Muscle of leg (tissue), 3 donors: ENCODE measurements at regions not wholly inside any gene's neighbourhood (a gene's known extent, or its start where the extent isn't known, plus 50 kb on each side); places are given as distances from the start of the nearest gene placed in this dataset.

Experiments
- DNase-seq: peaks from one replicate; pipeline ENCODE4 v3.0.0; 2013
- H3K27ac ChIP-seq: one replicate; pipeline ENCODE4 v1.5.1; 2013; ENCODE audit warnings: mild to moderate bottlenecking, low read length, control low read depth
- H3K27me3 ChIP-seq: one replicate; pipeline ENCODE4 v1.6.1; 2013; ENCODE audit warnings: low read length; ENCODE audit not compliant: control insufficient read depth, insufficient read depth
- H3K36me3 ChIP-seq: one replicate; pipeline ENCODE4 v1.6.1; 2013; ENCODE audit warnings: low read length; ENCODE audit not compliant: control insufficient read depth, insufficient read depth
- H3K4me1 ChIP-seq: one replicate; pipeline ENCODE4 v1.6.1; 2013; ENCODE audit warnings: low read length; ENCODE audit not compliant: control insufficient read depth, insufficient read depth
- H3K4me3 ChIP-seq: one replicate; pipeline ENCODE4 v1.5.1; 2013; ENCODE audit warnings: low read length, control low read depth
- H3K9me3 ChIP-seq: replicated peaks from 2 replicates; pipeline ENCODE4 v1.6.1; 2013; ENCODE audit warnings: low read depth, low read length; ENCODE audit not compliant: control insufficient read depth
- WGBS: methylation state at CpG from one replicate; pipeline ENCODE4 v1.1.5; 2013; ENCODE audit warnings: missing lambda C conversion rate; ENCODE audit not compliant: insufficient coverage; 5-methylcytosine and 5-hydroxymethylcytosine counted together

- no peak overlapping the region for H3K27ac ChIP-seq
- H3K4me3 ChIP-seq = no peak overlapping the region
- no peaks in the 10 kb centered on the region for H3K9me3 ChIP-seq
- H3K4me1 ChIP-seq = no peaks in the 10 kb centered on the region
- H3K36me3 ChIP-seq = no peaks in the 10 kb centered on the region
- WGBS = no CpG with 5 or more reads among the region's 2 CpGs
- no peak for DNase-seq
- no peaks in the 10 kb centered on the region for H3K27me3 ChIP-seq
Measured at GRCh38 chr3:174636451-174636850, 222.7 kb upstream of the NAALADL2 start.

- WGBS = 75% methylated on average over 1 of the region's 4 CpGs
- no peaks in the 10 kb centered on the region for H3K9me3 ChIP-seq
- no peaks in the 10 kb centered on the region for H3K4me1 ChIP-seq
- no peaks in the 10 kb centered on the region for H3K27me3 ChIP-seq
- no peak overlapping the region for H3K4me3 ChIP-seq
- H3K27ac ChIP-seq = no peak overlapping the region
- no peaks in the 10 kb centered on the region for H3K36me3 ChIP-seq
- no peak for DNase-seq
Measured at GRCh38 chr3:174639406-174639805, 219.7 kb upstream of the NAALADL2 start.

GRCh38 chr3:174639970-174640369 is 219.2 kb upstream of the NAALADL2 start:
- no peak for DNase-seq
- no peaks in the 10 kb centered on the region for H3K9me3 ChIP-seq
- WGBS = 90% methylated on average over 2 of the region's 3 CpGs
- no peak overlapping the region for H3K27ac ChIP-seq
- no peak overlapping the region for H3K4me3 ChIP-seq
- no peaks in the 10 kb centered on the region for H3K36me3 ChIP-seq
- no peaks in the 10 kb centered on the region for H3K4me1 ChIP-seq
- no peaks in the 10 kb centered on the region for H3K27me3 ChIP-seq

- WGBS = 87% methylated on average over 16 of the region's 18 CpGs
Measured at GRCh38 chr3:174640932-174641331, 218.2 kb upstream of the NAALADL2 start.

GRCh38 chr3:174644287-174644686 is 214.8 kb upstream of the NAALADL2 start:
- H3K9me3 ChIP-seq = no peaks in the 10 kb centered on the region
- H3K27ac ChIP-seq = no peak overlapping the region
- DNase-seq = no peak
- no peak overlapping the region for H3K4me3 ChIP-seq
- no peaks in the 10 kb centered on the region for H3K4me1 ChIP-seq
- H3K27me3 ChIP-seq = no peaks in the 10 kb centered on the region
- no peaks in the 10 kb centered on the region for H3K36me3 ChIP-seq

More at GRCh38 chr3:174640932-174641331, 218.2 kb upstream of the NAALADL2 start:
- Histone ChIP-seq H3K4me1 (no peaks in the 10 kb centered on the region), H3K27me3 (no peaks in the 10 kb centered on the region), H3K27ac (no peak overlapping the region), H3K4me3 (no peak overlapping the region), H3K36me3 (no peaks in the 10 kb centered on the region), H3K9me3 (no peaks in the 10 kb centered on the region)
- no peak for DNase-seq

- H3K27me3 ChIP-seq = no peaks in the 10 kb centered on the region
- no peak overlapping the region for H3K27ac ChIP-seq
- H3K36me3 ChIP-seq = no peaks in the 10 kb centered on the region
- 100% methylated on average over 1 of the region's 2 CpGs for WGBS
- no peaks in the 10 kb centered on the region for H3K9me3 ChIP-seq
- no peaks in the 10 kb centered on the region for H3K4me1 ChIP-seq
- DNase-seq = no peak
- no peak overlapping the region for H3K4me3 ChIP-seq
Measured at GRCh38 chr3:174651951-174652350, 207.2 kb upstream of the NAALADL2 start.

- H3K36me3 ChIP-seq = no peaks in the 10 kb centered on the region
- H3K4me3 ChIP-seq = no peak overlapping the region
- no peaks in the 10 kb centered on the region for H3K27me3 ChIP-seq
- no peaks in the 10 kb centered on the region for H3K4me1 ChIP-seq
- 82% methylated on average over 3 of the region's 3 CpGs for WGBS
- no peak overlapping the region for H3K27ac ChIP-seq
- H3K9me3 ChIP-seq = no peaks in the 10 kb centered on the region
- no peak for DNase-seq
Measured at GRCh38 chr3:174659511-174659910, 199.6 kb upstream of the NAALADL2 start.

- Histone ChIP-seq H3K4me1 (no peaks in the 10 kb centered on the region), H3K9me3 (no peaks in the 10 kb centered on the region), H3K4me3 (no peak overlapping the region), H3K36me3 (no peaks in the 10 kb centered on the region), H3K27me3 (no peaks in the 10 kb centered on the region), H3K27ac (no peak overlapping the region)
- WGBS = 80% methylated on average over 1 of the region's 3 CpGs
- no peak for DNase-seq
Measured at GRCh38 chr3:174662653-174663052, 196.5 kb upstream of the NAALADL2 start.

- Histone ChIP-seq H3K9me3 (no peaks in the 10 kb centered on the region), H3K27me3 (no peaks in the 10 kb centered on the region), H3K4me3 (no peak overlapping the region), H3K27ac (no peak overlapping the region), H3K4me1 (no peaks in the 10 kb centered on the region), H3K36me3 (no peaks in the 10 kb centered on the region)
- no CpG with 5 or more reads among the region's 1 CpG for WGBS
- DNase-seq = no peak
Measured at GRCh38 chr3:174667386-174667785, 191.7 kb upstream of the NAALADL2 start.

GRCh38 chr3:174675406-174675805 is 183.7 kb upstream of the NAALADL2 start:
- Histone ChIP-seq H3K36me3 (no peaks in the 10 kb centered on the region), H3K4me3 (no peak overlapping the region), H3K27me3 (no peaks in the 10 kb centered on the region), H3K4me1 (no peaks in the 10 kb centered on the region), H3K9me3 (no peaks in the 10 kb centered on the region), H3K27ac (no peak overlapping the region)
- no CpG with 5 or more reads among the region's 2 CpGs for WGBS
- DNase-seq = no peak

- no peak overlapping the region for H3K27ac ChIP-seq
- no peak for DNase-seq
- H3K4me3 ChIP-seq = no peak overlapping the region
- no peaks in the 10 kb centered on the region for H3K9me3 ChIP-seq
- no peaks in the 10 kb centered on the region for H3K4me1 ChIP-seq
- H3K27me3 ChIP-seq = no peaks in the 10 kb centered on the region
- no peaks in the 10 kb centered on the region for H3K36me3 ChIP-seq
- 100% methylated on average over 1 of the region's 1 CpG for WGBS
Measured at GRCh38 chr3:174681784-174682183, 177.3 kb upstream of the NAALADL2 start.
